Gastroesophageal sphincter (tissue), 4 donors: ENCODE measurements at regions not wholly inside any gene's neighbourhood (a gene's known extent, or its start where the extent isn't known, plus 50 kb on each side); places are given as distances from the start of the nearest gene placed in this dataset.

ENCODE experiments used
- ATAC-seq: fragments of 150-250 bp; one replicate; pipeline ENCODE4 v1.9.1; 2016; ENCODE audit warnings: mild to moderate bottlenecking, moderate library complexity
- H3K27ac ChIP-seq, 4 donors: fragments of 200-600 bp; sonication (generic) in 3 of 4; 1 replicate in 3 of 4; 2 replicates in 1 of 4; pipeline ENCODE4 v1.5.1; 2016 to 2019
- H3K27me3 ChIP-seq: fragments of 200-600 bp; sonication (generic); one replicate; pipeline ENCODE4 v1.5.1; 2019
- H3K36me3 ChIP-seq, 2 donors: fragments of 200-600 bp; sonication (generic); one replicate each; pipeline ENCODE4 v1.5.1; 2019; ENCODE audit warnings: control low read depth in 1 of 2
- H3K4me1 ChIP-seq, 3 donors: fragments of 200-600 bp; sonication (generic); 1 replicate in 2 of 3; 2 replicates in 1 of 3; pipeline ENCODE4 v1.5.1; 2016 to 2019; ENCODE audit warnings: control low read depth in 2 of 3
- H3K4me3 ChIP-seq, 2 donors: fragments of 200-600 bp; sonication (generic); one replicate each; pipeline ENCODE4 v1.5.1; 2019; ENCODE audit warnings: mild to moderate bottlenecking in 1 of 2, moderate library complexity in 1 of 2
- H3K9me3 ChIP-seq, 3 donors: fragments of 200-600 bp; sonication (generic); one replicate each; pipeline ENCODE4 v1.5.1; 2017 to 2019; ENCODE audit warnings: control low read depth in 2 of 3
- EP300 ChIP-seq: sonication (generic); formaldehyde crosslinking; IDR thresholded peaks from one replicate; pipeline ENCODE4 v1.6.1; 2017; ENCODE audit warnings: antibody characterized with exemption, mild to moderate bottlenecking
- POLR2A ChIP-seq, 2 donors: fragments of 450-650 bp; IDR thresholded peaks; one replicate each; pipeline ENCODE4 v1.6.1; 2017; ENCODE audit warnings: antibody characterized with exemption in 2 of 2, mild to moderate bottlenecking in 2 of 2, moderate library complexity in 1 of 2
- POLR2AphosphoS5 ChIP-seq: sonication (generic); formaldehyde crosslinking; IDR thresholded peaks from one replicate; pipeline ENCODE4 v1.6.1; 2017; ENCODE audit warnings: antibody characterized with exemption
- WGBS, 2 donors: methylation state at CpG; one replicate each; pipeline ENCODE4 v1.1.5; 2018; ENCODE audit warnings: low coverage in 1 of 2; 5-methylcytosine and 5-hydroxymethylcytosine counted together
- TF ChIP-seq, protein P1 (sequence below), 4 experiments: fragments of 200-600 bp in 2 of 4; fragments of 450-650 bp in 2 of 4; sonication (generic) in 1 of 4; IDR thresholded peaks; one replicate each; pipeline ENCODE4 v1.5.1; 2017 to 2019; ENCODE audit warnings: antibody characterized with exemption in 4 of 4, mild to moderate bottlenecking in 2 of 4, moderate library complexity in 2 of 4

DNA sequence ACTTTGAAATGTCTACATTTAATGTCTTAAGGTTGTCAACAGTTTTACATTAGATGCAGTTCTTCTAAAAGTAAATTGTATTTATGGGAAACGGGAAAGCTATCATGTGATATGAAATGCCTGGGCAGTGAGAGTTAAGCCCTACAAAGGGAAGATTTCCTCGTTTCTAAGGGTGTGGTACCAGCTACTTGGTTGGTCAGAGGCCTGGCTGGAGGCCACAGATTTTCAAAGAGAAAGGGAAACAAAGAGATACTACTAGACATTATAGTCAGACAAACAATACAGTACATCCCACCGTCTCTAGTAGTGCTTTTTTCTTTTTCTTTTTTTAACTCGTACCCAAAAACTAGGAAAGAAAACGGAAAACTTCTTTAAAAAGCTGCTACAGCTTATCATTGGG lies 467.8 kb downstream of the PCDH7 start:
- 71 to 80% methylated on average over 3 to 5 of the region's 5 CpGs for WGBS, 2 donors
- no peaks in the 10 kb centered on the region for H3K36me3 ChIP-seq
- peaks cover 0 to 8% (median 0%) of the 10 kb centered on the region in 3 donors for H3K9me3 ChIP-seq
- H3K4me1 ChIP-seq = no peaks in the 10 kb centered on the region
- no peak for TF ChIP-seq POLR2AphosphoS5
- TF ChIP-seq, protein P1, sequence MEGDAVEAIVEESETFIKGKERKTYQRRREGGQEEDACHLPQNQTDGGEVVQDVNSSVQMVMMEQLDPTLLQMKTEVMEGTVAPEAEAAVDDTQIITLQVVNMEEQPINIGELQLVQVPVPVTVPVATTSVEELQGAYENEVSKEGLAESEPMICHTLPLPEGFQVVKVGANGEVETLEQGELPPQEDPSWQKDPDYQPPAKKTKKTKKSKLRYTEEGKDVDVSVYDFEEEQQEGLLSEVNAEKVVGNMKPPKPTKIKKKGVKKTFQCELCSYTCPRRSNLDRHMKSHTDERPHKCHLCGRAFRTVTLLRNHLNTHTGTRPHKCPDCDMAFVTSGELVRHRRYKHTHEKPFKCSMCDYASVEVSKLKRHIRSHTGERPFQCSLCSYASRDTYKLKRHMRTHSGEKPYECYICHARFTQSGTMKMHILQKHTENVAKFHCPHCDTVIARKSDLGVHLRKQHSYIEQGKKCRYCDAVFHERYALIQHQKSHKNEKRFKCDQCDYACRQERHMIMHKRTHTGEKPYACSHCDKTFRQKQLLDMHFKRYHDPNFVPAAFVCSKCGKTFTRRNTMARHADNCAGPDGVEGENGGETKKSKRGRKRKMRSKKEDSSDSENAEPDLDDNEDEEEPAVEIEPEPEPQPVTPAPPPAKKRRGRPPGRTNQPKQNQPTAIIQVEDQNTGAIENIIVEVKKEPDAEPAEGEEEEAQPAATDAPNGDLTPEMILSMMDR (IDR thresholded peaks at IDR 0.05) = no peak
- TF ChIP-seq EP300 = no peak
- no peak for TF ChIP-seq POLR2A (IDR thresholded peaks at IDR 0.05)
- no peak overlapping the region for H3K4me3 ChIP-seq
- H3K27ac ChIP-seq = no peak overlapping the region
- ATAC-seq = no peak
- H3K27me3 ChIP-seq = no peaks in the 10 kb centered on the region

DNA sequence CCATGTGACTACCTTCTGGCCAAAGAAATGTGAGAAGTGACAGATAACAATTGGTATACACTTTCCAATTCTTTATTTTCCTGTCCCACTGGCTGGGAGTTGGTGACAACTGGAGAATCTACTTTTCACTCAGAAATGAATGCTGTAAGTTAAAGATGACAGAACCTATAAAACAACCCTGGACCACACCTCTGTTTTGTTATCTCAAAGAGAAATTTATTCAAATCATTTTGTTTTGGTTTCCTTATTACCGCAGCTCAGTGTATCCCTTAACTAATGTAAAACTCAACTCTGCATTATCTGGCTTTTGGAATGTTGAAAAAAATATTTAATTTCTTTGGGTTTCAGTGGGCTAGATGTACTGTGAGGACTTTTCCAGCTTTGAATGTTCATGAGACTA lies 469.8 kb downstream of the PCDH7 start:
- no peaks in the 10 kb centered on the region for H3K27me3 ChIP-seq
- WGBS, 2 donors = 89 to 96% methylated on average over 1 of the region's 1 CpG
- no peak for ATAC-seq
- no peak overlapping the region for H3K27ac ChIP-seq
- H3K9me3 ChIP-seq = peaks cover 0 to 6% (median 0%) of the 10 kb centered on the region in 3 donors
- TF ChIP-seq POLR2A (IDR thresholded peaks at IDR 0.05) (no peak), EP300 (no peak), POLR2AphosphoS5 (no peak)
- TF ChIP-seq, protein P1 (IDR thresholded peaks at IDR 0.05) = no peak
- no peak overlapping the region for H3K4me3 ChIP-seq
- H3K36me3 ChIP-seq = no peaks in the 10 kb centered on the region
- no peaks in the 10 kb centered on the region for H3K4me1 ChIP-seq

DNA sequence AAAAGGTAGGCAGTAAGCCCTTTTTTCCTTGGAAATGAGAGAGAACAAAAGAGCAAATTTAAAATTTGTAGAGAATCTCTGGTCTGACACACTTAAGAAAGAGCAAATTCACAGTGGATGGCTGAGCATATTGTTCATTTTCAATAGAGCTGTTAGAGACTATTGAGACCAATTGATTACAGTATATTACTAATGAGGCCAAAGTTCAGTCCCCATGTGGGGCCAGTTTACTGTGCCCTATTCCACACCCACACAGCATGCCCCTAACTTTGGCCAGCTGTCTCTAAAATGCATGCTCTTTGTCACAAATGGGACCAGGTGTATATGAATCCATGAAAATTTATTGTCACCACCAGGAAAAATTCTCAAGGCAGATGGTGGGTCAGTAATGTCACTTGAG lies 470.5 kb downstream of the PCDH7 start:
- Histone ChIP-seq H3K27ac (no peak overlapping the region), H3K9me3 (no peaks in the 10 kb centered on the region), H3K27me3 (no peaks in the 10 kb centered on the region), H3K36me3 (no peaks in the 10 kb centered on the region), H3K4me3 (no peak overlapping the region), H3K4me1 (no peaks in the 10 kb centered on the region)
- TF ChIP-seq, protein P1 (IDR thresholded peaks at IDR 0.05) = no peak
- no peak for TF ChIP-seq POLR2AphosphoS5
- TF ChIP-seq EP300 = no peak
- TF ChIP-seq POLR2A (IDR thresholded peaks at IDR 0.05) = no peak
- ATAC-seq = no peak

DNA sequence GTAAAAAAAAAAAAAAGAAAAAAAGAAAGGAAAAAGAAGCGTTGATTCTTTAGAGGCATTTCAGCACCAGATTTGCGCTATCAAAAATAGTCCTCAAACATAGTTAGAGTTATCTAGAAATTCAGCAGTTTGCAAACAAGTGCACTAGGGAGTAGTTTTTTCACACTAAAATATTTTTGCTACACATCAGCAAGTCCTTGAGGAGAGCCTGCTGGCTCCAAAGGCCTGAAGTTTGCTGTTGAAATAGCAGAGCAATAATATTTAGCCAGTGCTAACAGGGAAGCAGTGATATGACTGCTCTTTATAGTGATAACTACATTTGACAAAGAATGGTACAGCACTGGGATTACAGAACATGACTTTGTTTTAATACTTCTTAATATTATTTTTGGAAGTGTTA lies 472.2 kb downstream of the PCDH7 start:
- Histone ChIP-seq H3K4me3 (no peak overlapping the region), H3K4me1 (no peaks in the 10 kb centered on the region), H3K27me3 (no peaks in the 10 kb centered on the region), H3K36me3 (no peaks in the 10 kb centered on the region), H3K27ac (no peak overlapping the region), H3K9me3 (no peaks in the 10 kb centered on the region)
- ATAC-seq = no peak
- 48 to 100% methylated on average over 2 of the region's 2 CpGs for WGBS, 2 donors
- no peak for TF ChIP-seq EP300
- TF ChIP-seq, protein P1 (IDR thresholded peaks at IDR 0.05) = no peak
- no peak for TF ChIP-seq POLR2A (IDR thresholded peaks at IDR 0.05)
- TF ChIP-seq POLR2AphosphoS5 = no peak

DNA sequence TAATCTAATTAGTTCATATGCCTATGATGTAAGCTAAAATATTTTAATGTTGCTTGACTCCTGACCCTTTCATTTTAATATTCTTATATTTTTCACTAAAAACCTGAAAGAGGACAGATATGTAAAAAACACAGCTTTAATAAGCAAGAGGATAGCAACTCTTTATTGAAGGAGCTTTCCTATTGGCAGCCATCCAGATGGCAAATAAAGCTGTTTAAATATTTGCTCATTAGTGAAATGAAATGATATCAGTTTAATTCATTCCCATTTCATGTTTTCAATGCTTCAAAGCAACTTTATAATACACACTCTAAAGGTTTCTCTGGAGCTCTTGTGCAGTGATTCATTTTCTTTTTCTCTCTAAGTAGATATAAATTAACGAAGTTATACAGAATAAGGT lies 473.4 kb downstream of the PCDH7 start:
- Histone ChIP-seq H3K27me3 (no peaks in the 10 kb centered on the region), H3K27ac (no peak overlapping the region), H3K4me1 (no peaks in the 10 kb centered on the region), H3K36me3 (no peaks in the 10 kb centered on the region), H3K4me3 (no peak overlapping the region), H3K9me3 (no peaks in the 10 kb centered on the region)
- ATAC-seq = no peak
- TF ChIP-seq, protein P1 (IDR thresholded peaks at IDR 0.05) = no peak
- TF ChIP-seq EP300 (no peak), POLR2A (IDR thresholded peaks at IDR 0.05) (no peak), POLR2AphosphoS5 (no peak)
- 58 to 81% methylated on average over 1 of the region's 1 CpG for WGBS, 2 donors
